ENCODE measurements at regions not wholly inside any gene's neighbourhood (a gene's known extent, or its start where the extent isn't known, plus 50 kb on each side); places are given as distances from the start of the nearest gene placed in this dataset.

DNA sequence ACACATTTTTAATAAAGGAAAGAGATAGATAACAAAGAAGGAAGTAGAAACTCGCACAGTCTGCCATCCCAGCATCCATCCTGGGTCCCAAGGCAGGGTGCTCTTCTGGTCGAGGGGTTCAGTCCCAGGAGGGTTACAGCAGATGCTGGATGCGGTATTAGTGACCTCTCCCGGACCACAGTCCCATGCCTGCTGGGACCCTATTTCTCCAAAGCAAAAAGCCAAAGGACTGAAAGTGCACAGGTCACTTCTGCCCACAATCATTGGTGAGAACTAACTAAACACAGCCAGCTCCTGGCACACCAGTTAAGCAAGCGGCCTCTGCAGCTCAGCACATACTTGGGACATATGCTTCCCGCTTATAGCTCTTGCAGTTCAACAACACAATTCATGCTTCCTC lies 96.1 kb upstream of the HABP2 start:
- DNase-seq (ENCODE audit: low read depth in 2 of 2) = no peak
- no peak overlapping the region for H3K4me3 ChIP-seq (replicated peaks in 1 of 2; ENCODE audit: low read depth in 2 of 2, low read length in 2 of 2)
- TF ChIP-seq, protein P1, sequence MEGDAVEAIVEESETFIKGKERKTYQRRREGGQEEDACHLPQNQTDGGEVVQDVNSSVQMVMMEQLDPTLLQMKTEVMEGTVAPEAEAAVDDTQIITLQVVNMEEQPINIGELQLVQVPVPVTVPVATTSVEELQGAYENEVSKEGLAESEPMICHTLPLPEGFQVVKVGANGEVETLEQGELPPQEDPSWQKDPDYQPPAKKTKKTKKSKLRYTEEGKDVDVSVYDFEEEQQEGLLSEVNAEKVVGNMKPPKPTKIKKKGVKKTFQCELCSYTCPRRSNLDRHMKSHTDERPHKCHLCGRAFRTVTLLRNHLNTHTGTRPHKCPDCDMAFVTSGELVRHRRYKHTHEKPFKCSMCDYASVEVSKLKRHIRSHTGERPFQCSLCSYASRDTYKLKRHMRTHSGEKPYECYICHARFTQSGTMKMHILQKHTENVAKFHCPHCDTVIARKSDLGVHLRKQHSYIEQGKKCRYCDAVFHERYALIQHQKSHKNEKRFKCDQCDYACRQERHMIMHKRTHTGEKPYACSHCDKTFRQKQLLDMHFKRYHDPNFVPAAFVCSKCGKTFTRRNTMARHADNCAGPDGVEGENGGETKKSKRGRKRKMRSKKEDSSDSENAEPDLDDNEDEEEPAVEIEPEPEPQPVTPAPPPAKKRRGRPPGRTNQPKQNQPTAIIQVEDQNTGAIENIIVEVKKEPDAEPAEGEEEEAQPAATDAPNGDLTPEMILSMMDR (IDR thresholded peaks at IDR 0.05; ENCODE audit: low read depth, low read length) = no peak

DNA sequence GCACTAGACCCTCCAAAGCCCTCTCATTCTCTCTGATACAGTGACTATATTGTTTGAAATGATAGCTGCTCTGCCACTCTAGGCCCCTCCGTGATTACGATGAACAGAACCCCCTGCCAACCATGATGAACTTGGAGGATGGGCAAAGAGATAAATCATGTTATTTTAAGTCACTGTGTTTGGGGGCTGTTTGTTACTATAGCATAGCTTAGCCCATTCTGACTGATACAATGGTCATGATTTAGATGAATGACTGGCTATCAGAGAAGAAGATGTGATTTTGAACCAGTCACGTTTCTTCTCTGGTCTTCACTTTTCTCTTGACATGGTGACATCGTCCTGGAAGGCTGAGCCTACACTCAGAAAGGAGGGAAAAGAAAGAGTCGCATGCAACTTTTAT lies 95.4 kb upstream of the HABP2 start:
- TF ChIP-seq, protein P1 (IDR thresholded peaks at IDR 0.05; ENCODE audit: low read depth, low read length) = no peak
- no peak overlapping the region for H3K4me3 ChIP-seq (replicated peaks in 1 of 2; ENCODE audit: low read depth in 2 of 2, low read length in 2 of 2)
- DNase-seq (ENCODE audit: low read depth in 2 of 2) = no peak

DNA sequence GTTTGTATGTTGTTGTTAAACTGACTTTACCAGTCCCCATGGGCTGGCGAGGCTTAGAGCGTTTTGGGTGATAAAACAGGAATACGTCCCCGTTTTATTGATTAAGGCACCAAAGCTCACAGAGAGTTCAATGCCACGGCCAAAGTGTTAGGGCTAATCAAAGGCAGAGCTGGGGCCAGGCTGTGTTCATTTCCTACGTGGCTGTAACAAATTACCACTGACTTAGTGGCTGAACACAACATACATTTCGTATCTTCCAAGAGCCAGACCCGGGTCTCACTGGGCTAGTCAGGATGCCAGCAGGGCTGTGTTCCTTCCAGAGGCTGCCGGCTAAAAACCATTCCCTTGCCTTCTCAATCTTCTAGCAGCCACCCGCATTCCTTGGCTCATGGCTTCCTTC lies 94.4 kb upstream of the HABP2 start:
- DNase-seq (ENCODE audit: low read depth in 2 of 2) = no peak
- TF ChIP-seq, protein P1 (IDR thresholded peaks at IDR 0.05; ENCODE audit: low read depth, low read length) = no peak

DNA sequence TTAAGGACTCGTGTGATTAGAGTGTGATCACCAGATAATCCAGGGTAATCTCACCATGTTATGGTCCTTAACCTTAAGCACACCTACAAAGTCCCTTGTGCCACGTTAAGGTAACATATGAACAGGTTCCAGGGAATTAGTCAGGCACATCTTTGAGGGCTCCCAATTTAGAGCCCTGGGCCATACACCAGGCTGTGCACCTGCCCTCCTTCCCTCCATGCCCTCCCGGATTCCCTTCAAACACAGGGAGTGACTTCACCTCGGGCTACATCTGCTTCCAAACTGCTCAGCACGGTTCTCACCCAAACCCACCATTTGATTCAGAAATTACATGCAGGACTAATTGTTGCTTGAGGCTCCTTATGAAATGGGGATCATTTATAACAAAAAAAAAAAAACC lies 93.9 kb upstream of the HABP2 start:
- no peak for DNase-seq (ENCODE audit: low read depth in 2 of 2)
- H3K4me3 ChIP-seq (replicated peaks in 1 of 2; ENCODE audit: low read depth in 2 of 2, low read length in 2 of 2) = no peak overlapping the region
- TF ChIP-seq, protein P1 (IDR thresholded peaks at IDR 0.05; ENCODE audit: low read depth, low read length) = no peak

More for the DNA sequence above, 94.4 kb upstream of the HABP2 start:
- no peak overlapping the region for H3K4me3 ChIP-seq (replicated peaks in 1 of 2; ENCODE audit: low read depth in 2 of 2, low read length in 2 of 2)

DNA sequence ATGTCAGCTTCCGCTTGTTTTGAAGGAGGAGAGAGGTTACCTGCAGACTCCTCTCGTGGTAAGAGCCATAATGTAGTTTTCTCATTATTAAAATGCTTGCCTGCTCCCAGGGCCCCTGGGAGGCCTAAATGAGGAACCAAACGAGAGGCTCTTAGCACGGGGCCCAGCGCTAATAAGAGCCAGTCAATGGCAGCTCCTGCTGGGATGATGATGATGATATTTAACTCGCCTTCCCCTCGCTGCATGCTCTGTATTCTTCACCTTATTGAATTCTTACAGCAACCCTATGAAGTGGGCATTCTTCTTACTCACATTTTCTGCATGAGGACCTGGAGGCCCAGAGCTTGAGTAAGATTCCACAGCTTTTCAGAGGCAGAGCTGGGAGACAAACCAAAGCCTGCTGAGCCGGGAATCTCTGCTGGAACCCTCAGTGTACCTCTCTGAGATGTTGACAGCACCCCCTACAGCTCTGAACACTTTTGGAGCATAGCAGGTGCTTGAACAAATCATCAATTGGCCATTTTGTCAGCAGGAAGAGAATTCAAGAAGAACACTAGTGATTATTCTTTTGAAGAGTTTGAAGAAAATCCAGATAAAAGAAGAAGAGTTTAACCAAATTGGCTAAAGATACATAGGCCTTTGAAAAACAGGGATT lies 93.1 kb upstream of the HABP2 start:
- H3K4me3 ChIP-seq (replicated peaks in 1 of 2; ENCODE audit: low read depth in 2 of 2, low read length in 2 of 2) = no peak overlapping the region
- TF ChIP-seq, protein P1 (IDR thresholded peaks at IDR 0.05; ENCODE audit: low read depth, low read length) = no peak
- DNase-seq (ENCODE audit: low read depth in 2 of 2) = no peak

DNA sequence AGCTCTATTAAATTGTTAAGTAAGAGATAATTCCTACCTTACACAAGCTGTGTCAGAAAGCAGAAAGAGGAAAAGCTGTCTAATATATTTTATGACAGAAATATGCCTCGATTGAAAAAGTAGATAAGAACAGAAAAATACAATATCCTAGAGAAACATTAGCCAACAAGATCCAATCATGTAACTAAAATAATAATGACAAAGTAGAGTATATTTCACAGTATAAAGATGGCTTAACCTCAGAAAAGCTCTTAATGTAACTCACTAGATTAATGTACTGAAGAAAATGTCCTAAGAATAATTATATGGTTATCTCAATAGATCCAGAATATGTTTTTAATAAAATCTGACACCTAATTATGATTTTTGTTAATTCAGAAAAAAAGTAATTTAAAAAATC lies 89.8 kb upstream of the HABP2 start:
- DNase-seq (ENCODE audit: low read depth in 2 of 2) = no peak
- TF ChIP-seq, protein P1 (IDR thresholded peaks at IDR 0.05; ENCODE audit: low read depth, low read length) = no peak
- H3K4me3 ChIP-seq (replicated peaks in 1 of 2; ENCODE audit: low read depth in 2 of 2, low read length in 2 of 2) = no peak overlapping the region

DNA sequence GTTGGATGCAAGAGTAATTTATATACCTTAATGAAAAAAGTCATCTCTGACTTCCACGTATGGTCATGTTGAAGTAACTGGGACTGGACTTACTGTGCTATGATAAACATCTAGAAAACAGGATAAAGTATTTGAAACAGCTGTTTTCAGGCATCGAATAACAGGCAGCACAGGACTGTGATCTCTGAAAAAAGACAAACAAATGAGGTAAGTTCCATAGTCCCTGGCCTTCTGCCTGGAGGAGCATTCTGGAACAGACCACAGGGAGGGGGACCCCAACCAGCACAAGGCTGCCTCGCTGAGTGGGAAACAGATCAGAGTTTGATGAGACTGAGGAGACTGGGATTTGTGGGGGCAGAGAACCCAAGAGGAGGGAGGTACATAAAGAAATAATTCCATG lies 89.1 kb upstream of the HABP2 start:
- H3K4me3 ChIP-seq (replicated peaks in 1 of 2; ENCODE audit: low read depth in 2 of 2, low read length in 2 of 2) = no peak overlapping the region
- TF ChIP-seq, protein P1 (IDR thresholded peaks at IDR 0.05; ENCODE audit: low read depth, low read length) = no peak
- no peak for DNase-seq (ENCODE audit: low read depth in 2 of 2)

All from cardiac fibroblast (primary cell).